ENCODE measurements at regions not wholly inside any gene's neighbourhood (a gene's known extent, or its start where the extent isn't known, plus 50 kb on each side); places are given as distances from the start of the nearest gene placed in this dataset.
"Not testable (repeated sequence)": the region's sequence is repeated elsewhere in the genome, so short reads cannot be mapped to it uniquely, and the experiment has no call there.

DNA sequence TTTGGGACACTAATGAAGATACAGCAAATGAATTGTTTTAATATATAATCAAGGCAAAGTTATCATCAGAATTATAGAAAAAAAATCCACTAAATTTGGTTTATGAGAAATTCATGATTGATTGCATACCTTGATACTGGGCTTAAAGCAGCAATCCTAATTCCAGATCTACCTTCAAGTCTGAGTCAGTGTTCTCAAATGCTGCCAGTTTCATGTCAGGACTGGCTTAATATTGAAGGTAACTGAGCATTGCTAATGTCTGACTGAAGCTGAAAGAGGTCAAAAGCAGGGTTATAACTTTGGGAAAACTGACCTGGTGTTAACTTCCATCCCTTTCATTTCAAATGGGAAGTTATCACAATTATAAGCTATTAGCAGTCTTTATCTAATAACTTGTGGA, 618.8 kb upstream of the SEMA6D start:
- not testable (repeated sequence) for DNase-seq; H3K9me3 ChIP-seq (ENCODE audit: low read length); H3K36me3 ChIP-seq (ENCODE audit: insufficient read depth, low read length); H3K9ac ChIP-seq (ENCODE audit: low read length); H3K27ac ChIP-seq (ENCODE audit: low read length); H3K27me3 ChIP-seq (ENCODE audit: low read length); H3K4me3 ChIP-seq (ENCODE audit: low read length); H3K4me2 ChIP-seq (ENCODE audit: low read depth, low read length, poor library complexity, severe bottlenecking); H2AFZ ChIP-seq (ENCODE audit: low read length); H3K9me2 ChIP-seq (replicated peaks; ENCODE audit: insufficient read depth, low read length); H4K20me1 ChIP-seq (ENCODE audit: insufficient read depth, low read depth, low read length); H3K79me2 ChIP-seq (ENCODE audit: low read length); H3K4me1 ChIP-seq (ENCODE audit: low read length)

- H3K36me3 ChIP-seq (ENCODE audit: insufficient read depth, low read length); H3K4me2 ChIP-seq (ENCODE audit: low read depth, low read length, poor library complexity, severe bottlenecking); DNase-seq; H2AFZ ChIP-seq (ENCODE audit: low read length); H3K9me2 ChIP-seq (replicated peaks; ENCODE audit: insufficient read depth, low read length); H3K9me3 ChIP-seq (ENCODE audit: low read length); H4K20me1 ChIP-seq (ENCODE audit: insufficient read depth, low read depth, low read length); H3K79me2 ChIP-seq (ENCODE audit: low read length); H3K27me3 ChIP-seq (ENCODE audit: low read length); H3K4me3 ChIP-seq (ENCODE audit: low read length); H3K9ac ChIP-seq (ENCODE audit: low read length); H3K4me1 ChIP-seq (ENCODE audit: low read length); H3K27ac ChIP-seq (ENCODE audit: low read length): not testable (repeated sequence)
Observed at GRCh38 chr15:47099801-47100200, 617.5 kb upstream of the SEMA6D start.

DNA sequence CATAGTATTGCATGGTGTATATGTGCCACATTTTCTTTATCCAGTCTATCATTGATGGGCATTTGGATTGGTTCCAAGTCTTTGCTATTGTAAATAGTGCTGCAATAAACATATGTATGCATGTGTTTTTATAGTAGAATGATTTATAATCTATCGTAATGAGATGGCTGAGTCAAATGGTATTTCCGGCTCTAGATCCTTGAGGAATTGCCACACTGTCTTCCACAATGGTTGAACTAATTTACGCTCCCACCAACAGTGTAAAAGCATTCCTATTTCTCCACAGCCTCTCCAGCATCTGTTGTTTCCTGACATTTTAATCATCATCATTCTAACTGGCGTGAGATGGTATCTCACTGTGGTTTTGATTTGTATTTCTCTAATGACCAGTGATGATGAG, 608.5 kb upstream of the SEMA6D start:
- not testable (repeated sequence) for DNase-seq; H2AFZ ChIP-seq (ENCODE audit: low read length); H4K20me1 ChIP-seq (ENCODE audit: insufficient read depth, low read depth, low read length); H3K9ac ChIP-seq (ENCODE audit: low read length); H3K79me2 ChIP-seq (ENCODE audit: low read length); H3K4me1 ChIP-seq (ENCODE audit: low read length); H3K27me3 ChIP-seq (ENCODE audit: low read length); H3K27ac ChIP-seq (ENCODE audit: low read length); H3K4me3 ChIP-seq (ENCODE audit: low read length); H3K9me2 ChIP-seq (replicated peaks; ENCODE audit: insufficient read depth, low read length); H3K4me2 ChIP-seq (ENCODE audit: low read depth, low read length, poor library complexity, severe bottlenecking); H3K36me3 ChIP-seq (ENCODE audit: insufficient read depth, low read length)
- peaks cover 15% of the 10 kb centered on the region for H3K9me3 ChIP-seq (ENCODE audit: low read length)

- Histone ChIP-seq H3K79me2 (ENCODE audit: low read length) (no peaks in the 10 kb centered on the region), H3K36me3 (ENCODE audit: insufficient read depth, low read length) (no peaks in the 10 kb centered on the region), H3K4me1 (ENCODE audit: low read length) (no peaks in the 10 kb centered on the region), H3K9me2 (replicated peaks; ENCODE audit: insufficient read depth, low read length) (no peaks in the 10 kb centered on the region), H3K9ac (ENCODE audit: low read length) (no peak overlapping the region), H2AFZ (ENCODE audit: low read length) (no peak overlapping the region), H3K4me2 (ENCODE audit: low read depth, low read length, poor library complexity, severe bottlenecking) (no peak overlapping the region), H4K20me1 (ENCODE audit: insufficient read depth, low read depth, low read length) (no peaks in the 10 kb centered on the region), H3K27ac (ENCODE audit: low read length) (no peak overlapping the region), H3K4me3 (ENCODE audit: low read length) (no peak overlapping the region), H3K27me3 (ENCODE audit: low read length) (no peaks in the 10 kb centered on the region), H3K9me3 (ENCODE audit: low read length) (peaks cover 32% of the 10 kb centered on the region)
- no peak for DNase-seq
Observed at GRCh38 chr15:47116698-47117097, 600.6 kb upstream of the SEMA6D start.

GRCh38 chr15:47119349-47119748, 598.0 kb upstream of the SEMA6D start:
- H3K4me1 ChIP-seq (ENCODE audit: low read length), result no peaks in the 10 kb centered on the region
- no peaks in the 10 kb centered on the region for H3K79me2 ChIP-seq (ENCODE audit: low read length)
- no peak overlapping the region for H3K9ac ChIP-seq (ENCODE audit: low read length)
- H4K20me1 ChIP-seq (ENCODE audit: insufficient read depth, low read depth, low read length), result no peaks in the 10 kb centered on the region
- H3K4me3 ChIP-seq (ENCODE audit: low read length), result no peak overlapping the region
- H3K9me2 ChIP-seq (replicated peaks; ENCODE audit: insufficient read depth, low read length), result no peaks in the 10 kb centered on the region
- H3K27ac ChIP-seq (ENCODE audit: low read length), result no peak overlapping the region
- H3K27me3 ChIP-seq (ENCODE audit: low read length), result no peaks in the 10 kb centered on the region
- no peaks in the 10 kb centered on the region for H3K36me3 ChIP-seq (ENCODE audit: insufficient read depth, low read length)
- H2AFZ ChIP-seq (ENCODE audit: low read length), result no peak overlapping the region
- H3K4me2 ChIP-seq (ENCODE audit: low read depth, low read length, poor library complexity, severe bottlenecking), result no peak overlapping the region
- peaks cover 27% of the 10 kb centered on the region for H3K9me3 ChIP-seq (ENCODE audit: low read length)
- no peak for DNase-seq

DNA sequence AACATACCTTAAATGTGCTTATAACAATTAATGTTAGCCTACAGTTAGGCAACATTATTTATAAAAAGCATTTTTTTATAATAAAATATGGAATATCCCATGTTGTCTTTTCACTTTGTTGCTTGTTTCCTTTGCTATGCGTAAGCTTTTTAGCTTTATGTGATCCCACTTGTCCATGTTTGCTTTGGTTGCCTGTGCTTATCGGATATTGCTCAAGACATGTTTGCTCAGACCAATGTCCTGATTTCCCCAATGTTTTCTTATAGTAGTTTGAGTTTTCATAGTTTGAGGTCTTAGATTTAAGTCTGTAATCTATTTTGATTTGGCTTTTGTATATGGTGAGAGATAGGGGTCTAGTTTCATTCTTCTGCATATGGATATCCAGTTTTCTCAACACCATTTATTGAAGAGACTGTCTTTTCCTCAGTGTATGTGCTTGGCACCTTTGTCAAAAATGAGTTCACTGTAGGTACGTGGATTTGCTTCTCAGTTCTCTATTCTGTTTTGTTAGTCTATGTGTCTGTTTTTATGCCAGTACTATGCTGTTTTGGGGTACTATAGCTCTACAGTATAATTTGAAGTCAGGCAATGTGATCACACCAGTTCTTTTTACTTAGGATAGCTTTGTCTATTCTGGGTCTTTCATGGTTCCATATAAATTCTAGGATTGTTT, 592.7 kb upstream of the SEMA6D start:
- H2AFZ ChIP-seq (ENCODE audit: low read length), result no peak overlapping the region
- peaks cover 42% of the 10 kb centered on the region for H3K9me3 ChIP-seq (ENCODE audit: low read length)
- no peaks in the 10 kb centered on the region for H4K20me1 ChIP-seq (ENCODE audit: insufficient read depth, low read depth, low read length)
- no peaks in the 10 kb centered on the region for H3K9me2 ChIP-seq (replicated peaks; ENCODE audit: insufficient read depth, low read length)
- H3K4me1 ChIP-seq (ENCODE audit: low read length), result no peaks in the 10 kb centered on the region
- H3K27me3 ChIP-seq (ENCODE audit: low read length), result no peaks in the 10 kb centered on the region
- DNase-seq, result no peak
- H3K4me3 ChIP-seq (ENCODE audit: low read length), result no peak overlapping the region
- H3K36me3 ChIP-seq (ENCODE audit: insufficient read depth, low read length), result no peaks in the 10 kb centered on the region
- no peaks in the 10 kb centered on the region for H3K79me2 ChIP-seq (ENCODE audit: low read length)
- no peak overlapping the region for H3K4me2 ChIP-seq (ENCODE audit: low read depth, low read length, poor library complexity, severe bottlenecking)
- no peak overlapping the region for H3K9ac ChIP-seq (ENCODE audit: low read length)
- no peak overlapping the region for H3K27ac ChIP-seq (ENCODE audit: low read length)

DNA sequence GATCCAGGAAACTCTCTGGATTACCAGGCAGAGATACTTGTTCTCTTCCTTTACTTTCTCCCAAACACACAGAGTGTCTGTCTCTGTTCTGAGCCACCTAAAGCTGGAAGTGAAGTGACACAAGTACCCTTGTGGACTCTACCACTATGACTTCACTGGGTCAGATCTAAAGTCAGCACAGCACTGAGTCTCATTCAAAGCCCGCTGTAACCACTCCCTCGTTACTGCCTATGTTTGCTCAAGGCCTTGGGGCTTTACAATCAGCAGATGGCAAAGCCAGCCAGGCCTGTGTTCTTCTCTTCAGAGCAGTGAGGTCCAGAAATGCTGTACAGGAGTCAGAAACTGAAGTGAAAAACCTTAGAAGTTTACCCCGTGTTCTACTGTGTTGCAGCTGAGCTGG, 588.3 kb upstream of the SEMA6D start:
- Histone ChIP-seq H3K4me2 (ENCODE audit: low read depth, low read length, poor library complexity, severe bottlenecking) (no peak overlapping the region), H3K9ac (ENCODE audit: low read length) (no peak overlapping the region), H3K4me3 (ENCODE audit: low read length) (no peak overlapping the region), H3K9me2 (replicated peaks; ENCODE audit: insufficient read depth, low read length) (no peaks in the 10 kb centered on the region), H3K36me3 (ENCODE audit: insufficient read depth, low read length) (no peaks in the 10 kb centered on the region), H3K9me3 (ENCODE audit: low read length) (peaks cover 32% of the 10 kb centered on the region), H2AFZ (ENCODE audit: low read length) (no peak overlapping the region), H4K20me1 (ENCODE audit: insufficient read depth, low read depth, low read length) (no peaks in the 10 kb centered on the region), H3K27ac (ENCODE audit: low read length) (no peak overlapping the region), H3K79me2 (ENCODE audit: low read length) (no peaks in the 10 kb centered on the region), H3K27me3 (ENCODE audit: low read length) (no peaks in the 10 kb centered on the region), H3K4me1 (ENCODE audit: low read length) (no peaks in the 10 kb centered on the region)
- DNase-seq, result no peak

DNA sequence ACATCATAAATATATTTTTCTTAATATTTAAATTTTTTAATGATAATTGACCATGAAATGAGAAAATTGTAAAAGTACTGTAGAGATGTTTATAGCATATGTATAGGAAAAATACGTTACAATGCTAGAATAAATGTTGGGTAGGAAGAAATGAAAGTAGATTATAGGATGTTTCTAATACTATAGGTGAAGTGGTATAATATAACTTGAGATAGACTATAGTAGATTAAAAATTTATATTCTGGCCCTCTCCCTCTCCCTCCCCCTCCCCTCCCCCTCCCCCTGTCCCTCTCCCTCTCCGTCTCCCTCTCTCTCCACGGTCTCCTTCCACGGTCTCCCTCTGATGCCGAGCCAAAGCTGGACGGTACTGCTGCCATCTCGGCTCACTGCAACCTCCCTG, 585.9 kb upstream of the SEMA6D start:
- H2AFZ ChIP-seq (ENCODE audit: low read length); H3K9ac ChIP-seq (ENCODE audit: low read length); H4K20me1 ChIP-seq (ENCODE audit: insufficient read depth, low read depth, low read length); H3K4me1 ChIP-seq (ENCODE audit: low read length); H3K79me2 ChIP-seq (ENCODE audit: low read length); H3K27ac ChIP-seq (ENCODE audit: low read length); H3K9me2 ChIP-seq (replicated peaks; ENCODE audit: insufficient read depth, low read length); H3K27me3 ChIP-seq (ENCODE audit: low read length); H3K4me3 ChIP-seq (ENCODE audit: low read length); DNase-seq; H3K4me2 ChIP-seq (ENCODE audit: low read depth, low read length, poor library complexity, severe bottlenecking); H3K36me3 ChIP-seq (ENCODE audit: insufficient read depth, low read length): not testable (repeated sequence)
- H3K9me3 ChIP-seq (ENCODE audit: low read length), result peaks cover 18% of the 10 kb centered on the region

DNA sequence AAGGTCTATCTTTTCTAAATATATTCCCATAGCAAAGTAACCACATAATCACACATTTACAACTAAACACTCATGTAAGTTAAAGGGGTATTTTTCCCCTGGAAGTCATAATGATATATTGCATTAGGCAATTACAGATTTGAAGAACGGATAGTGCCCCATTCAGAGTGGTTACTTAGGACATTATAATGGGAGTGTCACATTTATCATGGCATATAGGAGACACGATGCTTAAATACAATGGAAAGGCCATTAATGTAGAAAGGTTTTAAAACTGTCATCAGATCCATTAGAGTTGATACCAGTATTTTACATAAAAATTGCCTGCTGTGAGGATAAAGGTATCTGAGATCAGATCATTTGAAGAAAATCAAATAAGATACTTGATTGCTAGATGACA, 582.0 kb upstream of the SEMA6D start:
- Histone ChIP-seq H3K36me3 (ENCODE audit: insufficient read depth, low read length) (no peaks in the 10 kb centered on the region), H3K9ac (ENCODE audit: low read length) (no peak overlapping the region), H4K20me1 (ENCODE audit: insufficient read depth, low read depth, low read length) (no peaks in the 10 kb centered on the region), H3K9me2 (replicated peaks; ENCODE audit: insufficient read depth, low read length) (no peaks in the 10 kb centered on the region), H2AFZ (ENCODE audit: low read length) (no peak overlapping the region), H3K4me1 (ENCODE audit: low read length) (no peaks in the 10 kb centered on the region), H3K27me3 (ENCODE audit: low read length) (no peaks in the 10 kb centered on the region), H3K27ac (ENCODE audit: low read length) (no peak overlapping the region), H3K4me3 (ENCODE audit: low read length) (no peak overlapping the region), H3K9me3 (ENCODE audit: low read length) (peaks cover 14% of the 10 kb centered on the region), H3K4me2 (ENCODE audit: low read depth, low read length, poor library complexity, severe bottlenecking) (no peak overlapping the region), H3K79me2 (ENCODE audit: low read length) (no peaks in the 10 kb centered on the region)
- no peak for DNase-seq
